IMR-90 (cell line): ENCODE measurements at regions not wholly inside any gene's neighbourhood (a gene's known extent, or its start where the extent isn't known, plus 50 kb on each side); places are given as distances from the start of the nearest gene placed in this dataset.

Source experiments
- ATAC-seq: fragments of 200-7000 bp; cut with Tn5 transposase; 2 replicates; pipeline ENCODE4 v1.9.1; 2020; ENCODE audit warnings: low read depth, mild to moderate bottlenecking, moderate library complexity
- BruUV-seq: library from RNA; stranded (reverse); fragments of 400-500 nt; replicated peaks from 2 replicates; lab custom pipeline; 2021; lab: Mats Ljungman, UMichigan
- CTCF ChIA-PET: fragments of 300-600 bp; formaldehyde crosslinking; extraction: SDS; loops from one replicate; lab custom pipeline; 2021; ENCODE audit warnings: antibody characterized with exemption; lab: Yijun Ruan, JAX
- POLR2A ChIA-PET: fragments of 300-600 bp; sonication (Branson Sonifier 250); formaldehyde crosslinking; loops from one replicate; lab custom pipeline; 2022; ENCODE audit warnings: antibody characterized with exemption; ENCODE audit not compliant: unreplicated experiment; lab: Charles Lee
- DNase-seq: peaks from one replicate; pipeline ENCODE4 v3.0.0; 2013
- H2AFZ ChIP-seq: replicated peaks from 2 replicates; pipeline ENCODE3; 2013; ENCODE audit warnings: low read length, mild to moderate bottlenecking; ENCODE audit not compliant: poor library complexity
- H2AK5ac ChIP-seq: 2 replicates; pipeline ENCODE4 v1.6.1; 2013; ENCODE audit warnings: low read depth, low read length, inconsistent platforms
- H2AK9ac ChIP-seq: replicated peaks from 2 replicates; pipeline ENCODE3; 2013; ENCODE audit warnings: mild to moderate bottlenecking, low read depth, low read length, moderate library complexity; ENCODE audit not compliant: poor library complexity
- H2BK120ac ChIP-seq: 2 replicates; pipeline ENCODE4 v1.6.1; 2013; ENCODE audit warnings: low read depth, low read length, inconsistent platforms
- H2BK15ac ChIP-seq: 3 replicates; pipeline ENCODE4 v1.6.1; 2013; ENCODE audit warnings: low read depth, low read length, inconsistent platforms
- H2BK20ac ChIP-seq: 2 replicates; pipeline ENCODE4 v1.6.1; 2013; ENCODE audit warnings: low read depth, mild to moderate bottlenecking, inconsistent platforms, low read length, moderate library complexity
- H2BK5ac ChIP-seq: 2 replicates; pipeline ENCODE4 v1.6.1; 2013; ENCODE audit warnings: mild to moderate bottlenecking, low read depth, low read length, inconsistent platforms; ENCODE audit not compliant: poor library complexity, severe bottlenecking
- H3K14ac ChIP-seq: replicated peaks from 2 replicates; pipeline ENCODE4 v1.6.1; 2013; ENCODE audit warnings: low read depth, low read length, inconsistent platforms
- H3K18ac ChIP-seq: 2 replicates; pipeline ENCODE4 v1.6.1; 2013; ENCODE audit warnings: low read depth, low read length, control low read depth
- H3K23ac ChIP-seq: 2 replicates; pipeline ENCODE4 v1.6.1; 2013; ENCODE audit warnings: low read depth, low read length, inconsistent platforms
- H3K27ac ChIP-seq: 2 replicates; pipeline ENCODE4 v1.5.1; 2013; ENCODE audit warnings: mild to moderate bottlenecking, control low read depth, low read length; ENCODE audit not compliant: insufficient read depth
- H3K27me3 ChIP-seq: 2 replicates; pipeline ENCODE4 v1.6.1; 2013; ENCODE audit warnings: low read length; ENCODE audit not compliant: control insufficient read depth, insufficient read depth
- H3K36me3 ChIP-seq: 2 replicates; pipeline ENCODE4 v1.6.1; 2013; ENCODE audit warnings: low read length, mixed read lengths; ENCODE audit not compliant: control insufficient read depth, insufficient read depth
- H3K4ac ChIP-seq: 2 replicates; pipeline ENCODE4 v1.6.1; 2013; ENCODE audit warnings: low read depth, low read length, inconsistent platforms
- H3K4me1 ChIP-seq: 2 replicates; pipeline ENCODE4 v1.6.1; 2013; ENCODE audit warnings: low read length, mixed read lengths; ENCODE audit not compliant: control insufficient read depth, insufficient read depth
- H3K4me2 ChIP-seq: 2 replicates; pipeline ENCODE4 v1.6.1; 2013; ENCODE audit warnings: low read depth, mild to moderate bottlenecking, control low read depth, low read length, moderate library complexity
- H3K4me3 ChIP-seq: 2 replicates; pipeline ENCODE4 v1.5.1; 2013; ENCODE audit warnings: low read depth, mild to moderate bottlenecking, control low read depth, low read length, moderate library complexity; ENCODE audit not compliant: insufficient read depth
- H3K56ac ChIP-seq: 2 replicates; pipeline ENCODE4 v1.6.1; 2013; ENCODE audit warnings: low read length, inconsistent platforms; ENCODE audit not compliant: insufficient read depth; ENCODE audit errors: extremely low read depth
- H3K79me1 ChIP-seq, 2 experiments: 2 replicates each; pipeline ENCODE4 v1.6.1; 2013; ENCODE audit warnings: low read length in 2 of 2, inconsistent platforms in 1 of 2, low read depth in 1 of 2
- H3K9ac ChIP-seq: 2 replicates; pipeline ENCODE4 v1.6.1; 2013; ENCODE audit warnings: low read depth, low read length, control low read depth
- H3K9me1 ChIP-seq: 2 replicates; pipeline ENCODE4 v1.6.1; 2013; ENCODE audit warnings: low read length, inconsistent platforms; ENCODE audit not compliant: insufficient read depth
- H3K9me3 ChIP-seq: 2 replicates; pipeline ENCODE4 v1.6.1; 2013; ENCODE audit warnings: low read length; ENCODE audit not compliant: control insufficient read depth, insufficient read depth
- H4K20me1 ChIP-seq: 2 replicates; pipeline ENCODE4 v1.6.1; 2013; ENCODE audit warnings: low read length, inconsistent platforms; ENCODE audit not compliant: insufficient read depth
- H4K5ac ChIP-seq: 2 replicates; pipeline ENCODE4 v1.6.1; 2013; ENCODE audit warnings: mild to moderate bottlenecking, low read depth, low read length, control low read depth
- H4K8ac ChIP-seq, 2 experiments: 2 replicates each; pipeline ENCODE4 v1.6.1; 2013; ENCODE audit warnings: low read depth in 2 of 2, low read length in 2 of 2, control low read depth in 1 of 2, inconsistent platforms in 1 of 2
- H4K91ac ChIP-seq: 2 replicates; pipeline ENCODE4 v1.6.1; 2013; ENCODE audit warnings: low read depth, low read length, inconsistent platforms; ENCODE audit not compliant: insufficient read depth
- CEBPB ChIP-seq: IDR thresholded peaks from 2 replicates; pipeline ENCODE4 v1.6.1; 2012; ENCODE audit warnings: low read depth, low read length, improper control_type of control experiment
- ELK1 ChIP-seq: fragments of 150-350 bp; IDR thresholded peaks from 2 replicates; pipeline ENCODE4 v1.6.1; 2016; ENCODE audit warnings: low read depth, mild to moderate bottlenecking, low read length, moderate library complexity, borderline replicate concordance
- FOS ChIP-seq: fragments of 150-350 bp; IDR thresholded peaks from 2 replicates; pipeline ENCODE4 v1.6.1; 2016; ENCODE audit warnings: low read depth, low read length
- MAFK ChIP-seq: IDR thresholded peaks from 2 replicates; pipeline ENCODE4 v1.6.1; 2012; ENCODE audit warnings: low read depth, low read length, improper control_type of control experiment
- MAZ ChIP-seq: IDR thresholded peaks from 2 replicates; pipeline ENCODE4 v1.6.1; 2012; ENCODE audit warnings: low read depth, mild to moderate bottlenecking, low read length, improper control_type of control experiment, moderate library complexity, borderline replicate concordance
- RAD21 ChIP-seq: IDR thresholded peaks from 2 replicates; pipeline ENCODE4 v1.6.1; 2012; ENCODE audit warnings: low read length, improper control_type of control experiment
- RFX5 ChIP-seq: IDR thresholded peaks from 2 replicates; pipeline ENCODE4 v1.8.0; 2012; ENCODE audit warnings: low read depth, mild to moderate bottlenecking, low read length, moderate library complexity
- dilution Hi-C: fragments of 300-500 bp; cut with HindIII; formaldehyde crosslinking; loops from one replicate; pipeline ENCODE4 v1.14.3; 2018; ENCODE audit warnings: low sequenced_read_pairs; ENCODE audit not compliant: unreplicated experiment
- in situ Hi-C: fragments of 300-500 bp; cut with MboI; formaldehyde crosslinking; loops from 3 replicates; pipeline ENCODE4 v1.14.3; 2019; ENCODE audit warnings: low sequenced_read_pairs, inconsistent platforms, mixed read lengths
- intact Hi-C: fragments of 100-400 bp; cut with micrococcal nuclease; formaldehyde crosslinking; loops from 2 replicates; pipeline ENCODE4 v1.10.0; 2022

- no peaks in the 10 kb centered on the region for H3K4me1 ChIP-seq
- TF ChIP-seq MAZ (no peak), FOS (no peak), ELK1 (no peak), RAD21 (no peak), MAFK (no peak), RFX5 (no peak), CEBPB (no peak)
- H3K79me1 ChIP-seq = no peaks in the 10 kb centered on the region
- POLR2A ChIA-PET = no interaction called here
- H3K9ac ChIP-seq = no peak overlapping the region
- H3K23ac ChIP-seq = no peak overlapping the region
- H2BK5ac ChIP-seq = no peak overlapping the region
- no peak overlapping the region for H2BK15ac ChIP-seq
- no peak overlapping the region for H3K4me2 ChIP-seq
- no peak overlapping the region for H2AK9ac ChIP-seq
- H4K5ac ChIP-seq = no peak overlapping the region
- intact Hi-C loops (no loop called here), in situ Hi-C loops (no loop called here), dilution Hi-C loops (no loop called here)
- ATAC-seq = no peak
- BruUV-seq = no TSS peak
- H3K27me3 ChIP-seq = no peaks in the 10 kb centered on the region
- no peak overlapping the region for H2AFZ ChIP-seq
- H3K4ac ChIP-seq = no peak overlapping the region
- H3K36me3 ChIP-seq = no peaks in the 10 kb centered on the region
- no peak overlapping the region for H2AK5ac ChIP-seq
- no peak for DNase-seq
- H3K14ac ChIP-seq = no peak overlapping the region
- no peak overlapping the region for H3K18ac ChIP-seq
- no peak overlapping the region for H3K27ac ChIP-seq
- no peak overlapping the region for H3K4me3 ChIP-seq
- no peak overlapping the region for H2BK120ac ChIP-seq
- H2BK20ac ChIP-seq = no peak overlapping the region
- H3K56ac ChIP-seq = no peak overlapping the region
- no peaks in the 10 kb centered on the region for H4K20me1 ChIP-seq
- no peaks in the 10 kb centered on the region for H3K9me3 ChIP-seq
- CTCF ChIA-PET = no interaction called here
- no peak overlapping the region for H4K91ac ChIP-seq
- H4K8ac ChIP-seq = no peak overlapping the region
- H3K9me1 ChIP-seq = no peaks in the 10 kb centered on the region
Observed at GRCh38 chr3:76161856-76162255, 376.5 kb upstream of the ZNF717 start.
